NCI-H226 (cell line): ENCODE measurements at regions not wholly inside any gene's neighbourhood (a gene's known extent, or its start where the extent isn't known, plus 50 kb on each side); places are given as distances from the start of the nearest gene placed in this dataset.
"Not testable (repeated sequence)": the region's sequence is repeated elsewhere in the genome, so short reads cannot be mapped to it uniquely, and the experiment has no call there.

Experiments
- DNase-seq: peaks from one replicate; pipeline ENCODE4 v3.0.0-alpha.2; 2015

GRCh38 chr13:67498948-67499347 is 268.8 kb upstream of the PCDH9 start:
- no peak for DNase-seq

- no peak for DNase-seq
Measured at GRCh38 chr13:67493835-67494234, 263.7 kb upstream of the PCDH9 start.

GRCh38 chr13:67489016-67489415 is 258.9 kb upstream of the PCDH9 start:
- DNase-seq, result no peak

- DNase-seq, result no peak
Measured at GRCh38 chr13:67481445-67481844, 251.3 kb upstream of the PCDH9 start.

- no peak for DNase-seq
Measured at GRCh38 chr13:67474115-67474514, 244.0 kb upstream of the PCDH9 start.

- no peak for DNase-seq
Measured at GRCh38 chr13:67469623-67470022, 239.5 kb upstream of the PCDH9 start.

GRCh38 chr13:67466569-67466968 is 236.4 kb upstream of the PCDH9 start:
- DNase-seq, result no peak

GRCh38 chr13:67464154-67464553 is 234.0 kb upstream of the PCDH9 start:
- no peak for DNase-seq

GRCh38 chr13:67462098-67462497 is 232.0 kb upstream of the PCDH9 start:
- no peak for DNase-seq

GRCh38 chr13:67452526-67452925 is 222.4 kb upstream of the PCDH9 start:
- DNase-seq, result not testable (repeated sequence)

GRCh38 chr13:67445436-67445835 is 215.3 kb upstream of the PCDH9 start:
- no peak for DNase-seq

- DNase-seq, result no peak
Measured at GRCh38 chr13:67443923-67444322, 213.8 kb upstream of the PCDH9 start.

- no peak for DNase-seq
Measured at GRCh38 chr13:67440236-67440975, 210.3 kb upstream of the PCDH9 start.

GRCh38 chr13:67439365-67439764 is 209.2 kb upstream of the PCDH9 start:
- no peak for DNase-seq

- no peak for DNase-seq
Measured at GRCh38 chr13:67438465-67438864, 208.3 kb upstream of the PCDH9 start.

GRCh38 chr13:67437244-67437643 is 207.1 kb upstream of the PCDH9 start:
- no peak for DNase-seq

GRCh38 chr13:67421475-67421874 is 191.3 kb upstream of the PCDH9 start:
- no peak for DNase-seq

GRCh38 chr13:67416047-67416925 is 186.2 kb upstream of the PCDH9 start:
- no peak for DNase-seq

GRCh38 chr13:67410645-67411044 is 180.5 kb upstream of the PCDH9 start:
- DNase-seq, result no peak

GRCh38 chr13:67408798-67409197 is 178.7 kb upstream of the PCDH9 start:
- no peak for DNase-seq

GRCh38 chr13:67402546-67402945 is 172.4 kb upstream of the PCDH9 start:
- no peak for DNase-seq

- no peak for DNase-seq
Measured at GRCh38 chr13:67395577-67395976, 165.4 kb upstream of the PCDH9 start.

GRCh38 chr13:67392014-67392413 is 161.9 kb upstream of the PCDH9 start:
- no peak for DNase-seq

GRCh38 chr13:67390462-67391086 is 160.4 kb upstream of the PCDH9 start:
- DNase-seq, result no peak
